KMS-11 (cell line): ENCODE measurements at regions not wholly inside any gene's neighbourhood (a gene's known extent, or its start where the extent isn't known, plus 50 kb on each side); places are given as distances from the start of the nearest gene placed in this dataset.

Experiments used
- H2AFZ ChIP-seq: fragments of 200-600 bp; sonication (generic); 2 replicates; pipeline ENCODE4 v1.6.1; 2016; ENCODE audit warnings: antibody characterized with exemption, mixed run types, low read depth
- H3K27ac ChIP-seq: fragments of 200-600 bp; sonication (generic); 2 replicates; pipeline ENCODE4 v1.6.1; 2016; ENCODE audit warnings: mild to moderate bottlenecking, mixed run types
- H3K27me3 ChIP-seq: fragments of 200-600 bp; sonication (generic); 2 replicates; pipeline ENCODE4 v1.6.1; 2017; ENCODE audit warnings: mild to moderate bottlenecking, low read depth, mixed run types, moderate library complexity; ENCODE audit not compliant: insufficient read depth
- H3K36me3 ChIP-seq: fragments of 200-600 bp; sonication (generic); 2 replicates; pipeline ENCODE4 v1.6.1; 2017; ENCODE audit warnings: mild to moderate bottlenecking, mixed run types; ENCODE audit not compliant: insufficient read depth
- H3K4me1 ChIP-seq: fragments of 200-600 bp; sonication (generic); 2 replicates; pipeline ENCODE4 v1.6.1; 2016; ENCODE audit warnings: mild to moderate bottlenecking, low read depth, mixed run types; ENCODE audit not compliant: poor library complexity, severe bottlenecking
- H3K4me2 ChIP-seq: fragments of 200-600 bp; sonication (generic); 2 replicates; pipeline ENCODE4 v1.7.0; 2016; ENCODE audit warnings: mild to moderate bottlenecking, mixed run types
- H3K4me3 ChIP-seq: fragments of 200-600 bp; sonication (generic); IDR thresholded peaks from 2 replicates; pipeline ENCODE4 v1.6.1; 2017; ENCODE audit warnings: low read depth, low read length, mixed read lengths; ENCODE audit not compliant: insufficient read depth
- H3K79me2 ChIP-seq: fragments of 200-600 bp; sonication (generic); 2 replicates; pipeline ENCODE4 v1.6.1; 2016; ENCODE audit warnings: low read depth, mixed run types; ENCODE audit not compliant: insufficient read depth
- H3K9ac ChIP-seq: fragments of 200-600 bp; sonication (generic); 2 replicates; pipeline ENCODE4 v1.6.1; 2016; ENCODE audit warnings: mild to moderate bottlenecking, mixed run types
- H4K20me1 ChIP-seq: fragments of 200-600 bp; sonication (generic); 2 replicates; pipeline ENCODE4 v1.6.1; 2016; ENCODE audit warnings: mild to moderate bottlenecking, mixed run types; ENCODE audit not compliant: insufficient read depth
- TF ChIP-seq, protein P1 (sequence below): fragments of 200-600 bp; sonication (generic); conservative IDR thresholded peaks from 2 replicates; pipeline ENCODE4 v1.6.1; 2017; ENCODE audit warnings: low read depth, mild to moderate bottlenecking, antibody characterized with exemption, low read length, moderate library complexity, mixed read lengths

DNA sequence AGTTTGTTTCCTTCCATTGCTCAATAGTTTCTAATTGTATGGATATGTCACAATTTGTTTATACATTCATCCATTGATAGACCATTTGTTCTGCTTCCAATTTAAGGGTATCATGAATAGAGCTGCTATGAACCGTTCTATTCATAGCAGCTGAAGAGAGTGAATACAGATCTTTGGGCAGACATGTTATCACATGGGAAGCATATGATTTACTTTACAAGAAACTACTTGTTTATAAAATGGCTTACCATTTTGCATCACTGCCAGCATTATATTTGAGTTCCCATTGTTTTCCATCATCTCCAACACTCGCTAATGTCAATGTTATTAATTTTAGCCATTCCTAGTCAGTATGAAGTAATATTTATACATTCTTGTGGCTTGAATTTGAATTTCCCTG lies 549.0 kb downstream of the MAT2B start:
- H3K27me3 ChIP-seq, result no peaks in the 10 kb centered on the region
- H3K79me2 ChIP-seq, result no peaks in the 10 kb centered on the region
- no peaks in the 10 kb centered on the region for H3K4me1 ChIP-seq
- H3K36me3 ChIP-seq, result no peaks in the 10 kb centered on the region
- TF ChIP-seq, protein P1, sequence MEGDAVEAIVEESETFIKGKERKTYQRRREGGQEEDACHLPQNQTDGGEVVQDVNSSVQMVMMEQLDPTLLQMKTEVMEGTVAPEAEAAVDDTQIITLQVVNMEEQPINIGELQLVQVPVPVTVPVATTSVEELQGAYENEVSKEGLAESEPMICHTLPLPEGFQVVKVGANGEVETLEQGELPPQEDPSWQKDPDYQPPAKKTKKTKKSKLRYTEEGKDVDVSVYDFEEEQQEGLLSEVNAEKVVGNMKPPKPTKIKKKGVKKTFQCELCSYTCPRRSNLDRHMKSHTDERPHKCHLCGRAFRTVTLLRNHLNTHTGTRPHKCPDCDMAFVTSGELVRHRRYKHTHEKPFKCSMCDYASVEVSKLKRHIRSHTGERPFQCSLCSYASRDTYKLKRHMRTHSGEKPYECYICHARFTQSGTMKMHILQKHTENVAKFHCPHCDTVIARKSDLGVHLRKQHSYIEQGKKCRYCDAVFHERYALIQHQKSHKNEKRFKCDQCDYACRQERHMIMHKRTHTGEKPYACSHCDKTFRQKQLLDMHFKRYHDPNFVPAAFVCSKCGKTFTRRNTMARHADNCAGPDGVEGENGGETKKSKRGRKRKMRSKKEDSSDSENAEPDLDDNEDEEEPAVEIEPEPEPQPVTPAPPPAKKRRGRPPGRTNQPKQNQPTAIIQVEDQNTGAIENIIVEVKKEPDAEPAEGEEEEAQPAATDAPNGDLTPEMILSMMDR, result no peak
- H3K27ac ChIP-seq, result no peak overlapping the region
- H2AFZ ChIP-seq, result no peak overlapping the region
- H3K9ac ChIP-seq, result no peak overlapping the region
- no peak overlapping the region for H3K4me3 ChIP-seq
- no peak overlapping the region for H3K4me2 ChIP-seq
- no peaks in the 10 kb centered on the region for H4K20me1 ChIP-seq

DNA sequence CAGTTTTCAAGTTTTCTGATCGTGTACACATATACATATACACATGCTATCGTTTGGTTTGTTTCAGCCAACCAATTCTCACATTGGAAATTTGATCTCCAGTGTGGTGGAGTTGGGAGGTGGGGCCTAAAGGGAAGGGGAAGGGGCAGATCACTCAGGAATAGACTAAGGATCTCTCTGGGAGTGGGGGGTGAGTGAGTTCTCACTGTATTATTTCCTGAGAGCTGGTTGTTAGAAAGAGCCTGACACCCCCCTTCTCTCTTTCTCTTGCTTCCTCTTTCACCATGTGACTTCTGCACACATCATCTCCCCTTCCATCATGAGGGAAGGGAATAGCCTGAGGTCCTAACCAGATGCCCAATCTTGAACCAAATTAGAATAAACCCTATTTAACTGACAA lies 551.7 kb downstream of the MAT2B start:
- TF ChIP-seq, protein P1, result no peak
- Histone ChIP-seq H3K36me3 (no peaks in the 10 kb centered on the region), H3K4me3 (no peak overlapping the region), H3K4me2 (no peak overlapping the region), H4K20me1 (no peaks in the 10 kb centered on the region), H3K4me1 (no peaks in the 10 kb centered on the region), H3K27me3 (no peaks in the 10 kb centered on the region), H3K27ac (no peak overlapping the region), H3K9ac (no peak overlapping the region), H3K79me2 (no peaks in the 10 kb centered on the region), H2AFZ (no peak overlapping the region)

DNA sequence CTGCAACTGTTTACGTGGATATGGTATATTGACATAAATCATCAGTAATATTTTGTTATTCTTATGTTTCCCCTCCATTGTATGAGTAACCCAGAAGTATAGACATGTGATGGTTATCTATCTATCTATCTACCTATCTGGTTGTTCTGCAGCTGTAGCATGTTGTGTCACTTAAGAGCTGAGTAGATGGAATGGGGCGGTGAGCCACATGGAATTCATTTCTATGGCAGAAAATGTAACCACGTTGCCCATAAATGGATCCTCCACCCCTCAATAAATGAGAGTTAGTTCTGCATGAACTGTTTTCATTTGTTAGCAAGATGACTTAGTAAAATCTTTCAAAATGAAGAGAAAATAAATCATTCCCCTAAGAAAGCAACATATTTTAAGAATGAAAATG lies 553.2 kb downstream of the MAT2B start:
- H3K4me1 ChIP-seq, result no peaks in the 10 kb centered on the region
- no peak overlapping the region for H3K27ac ChIP-seq
- no peaks in the 10 kb centered on the region for H3K27me3 ChIP-seq
- no peaks in the 10 kb centered on the region for H3K79me2 ChIP-seq
- H3K4me3 ChIP-seq, result no peak overlapping the region
- no peak overlapping the region for H3K9ac ChIP-seq
- H4K20me1 ChIP-seq, result no peaks in the 10 kb centered on the region
- TF ChIP-seq, protein P1, result no peak
- H2AFZ ChIP-seq, result no peak overlapping the region
- H3K4me2 ChIP-seq, result no peak overlapping the region
- no peaks in the 10 kb centered on the region for H3K36me3 ChIP-seq

DNA sequence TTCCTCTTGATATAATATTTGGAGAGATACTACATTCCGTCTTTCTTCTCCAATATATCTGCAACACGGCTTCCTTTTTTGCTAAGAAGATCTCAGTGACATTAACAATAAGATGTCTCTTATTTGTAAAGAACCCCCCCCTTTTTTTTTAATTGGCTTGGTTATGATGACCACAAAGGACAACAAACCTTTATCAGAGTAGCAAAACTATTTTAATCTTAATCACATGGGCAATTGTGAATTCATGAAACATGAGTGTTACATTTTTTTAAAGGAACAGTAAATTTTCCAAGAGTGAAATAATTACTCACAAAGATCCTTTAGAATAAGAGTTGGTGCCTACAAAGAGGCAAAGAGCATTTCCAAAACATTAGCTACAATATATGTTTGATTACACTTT lies 554.1 kb downstream of the MAT2B start:
- H4K20me1 ChIP-seq, result no peaks in the 10 kb centered on the region
- H3K4me2 ChIP-seq, result no peak overlapping the region
- H3K79me2 ChIP-seq, result no peaks in the 10 kb centered on the region
- no peak overlapping the region for H2AFZ ChIP-seq
- H3K4me3 ChIP-seq, result no peak overlapping the region
- H3K27ac ChIP-seq, result no peak overlapping the region
- no peaks in the 10 kb centered on the region for H3K27me3 ChIP-seq
- H3K4me1 ChIP-seq, result no peaks in the 10 kb centered on the region
- H3K9ac ChIP-seq, result no peak overlapping the region
- H3K36me3 ChIP-seq, result no peaks in the 10 kb centered on the region
- TF ChIP-seq, protein P1, result no peak
